HG02885 (cell line): ENCODE measurements at regions not wholly inside any gene's neighbourhood (a gene's known extent, or its start where the extent isn't known, plus 50 kb on each side); places are given as distances from the start of the nearest gene placed in this dataset.

Source experiments
- ATAC-seq: cut with Tn5 transposase; IDR thresholded peaks from one replicate; pipeline ENCODE4 v1.9.1; 2021; ENCODE audit warnings: mild to moderate bottlenecking; ENCODE audit not compliant: unreplicated experiment, poor library complexity

- ATAC-seq: no peak
These were observed 101.8 kb upstream of the TNRC6C start for GRCh38 chr17:77856551-77857305.

GRCh38 chr17:77857306-77857555 lies 101.3 kb upstream of the TNRC6C start:
- ATAC-seq: no peak

- ATAC-seq: no peak
These were observed 100.9 kb upstream of the TNRC6C start for GRCh38 chr17:77857613-77858012.

GRCh38 chr17:77858291-77859034 lies 100.0 kb upstream of the TNRC6C start:
- no peak for ATAC-seq

- ATAC-seq: no peak
These were observed 99.3 kb upstream of the TNRC6C start for GRCh38 chr17:77859035-77859810.

- no peak for ATAC-seq
These were observed 97.3 kb upstream of the TNRC6C start for GRCh38 chr17:77861133-77861695.

GRCh38 chr17:77861981-77862645 lies 96.4 kb upstream of the TNRC6C start:
- no peak for ATAC-seq

- no peak for ATAC-seq
These were observed 95.4 kb upstream of the TNRC6C start for GRCh38 chr17:77862890-77863813.

GRCh38 chr17:77863814-77864161 lies 94.7 kb upstream of the TNRC6C start:
- ATAC-seq: no peak

- ATAC-seq: no peak
These were observed 94.0 kb upstream of the TNRC6C start for GRCh38 chr17:77864234-77865111.

GRCh38 chr17:77865112-77865611 lies 93.3 kb upstream of the TNRC6C start:
- no peak for ATAC-seq

- no peak for ATAC-seq
These were observed 92.8 kb upstream of the TNRC6C start for GRCh38 chr17:77865716-77866115.

- ATAC-seq: no peak
These were observed 91.2 kb upstream of the TNRC6C start for GRCh38 chr17:77867308-77867781.

- no peak for ATAC-seq
These were observed 90.4 kb upstream of the TNRC6C start for GRCh38 chr17:77867976-77868713.

GRCh38 chr17:77869041-77869599 lies 89.4 kb upstream of the TNRC6C start:
- no peak for ATAC-seq

- peak; percentile 72 for ATAC-seq
These were observed 88.8 kb upstream of the TNRC6C start for GRCh38 chr17:77869665-77870132.

- no peak for ATAC-seq
These were observed 86.3 kb upstream of the TNRC6C start for GRCh38 chr17:77872199-77872598.
